K562 (cell line): ENCODE measurements at regions not wholly inside any gene's neighbourhood (a gene's known extent, or its start where the extent isn't known, plus 50 kb on each side); places are given as distances from the start of the nearest gene placed in this dataset.

Experiments used
- MYC ChIP-seq, 2 experiments: fragments of 250-450 bp in 1 of 2; sonication (Bioruptor Pico) in 1 of 2; IDR thresholded peaks; 2 replicates each; pipeline versions ENCODE4 v1.5.1 to v1.6.1; 2012 to 2021; ENCODE audit warnings: low read depth in 2 of 2, borderline replicate concordance in 1 of 2, improper control_type of control experiment in 1 of 2, low read length in 1 of 2, mild to moderate bottlenecking in 1 of 2, moderate library complexity in 1 of 2
- NFIC ChIP-seq: fragments of 450-650 bp; IDR thresholded peaks from 2 replicates; pipeline ENCODE4 v1.6.1; 2017; ENCODE audit warnings: mild to moderate bottlenecking, inconsistent platforms
- POLR2A ChIP-seq: fragments of 450-650 bp; conservative IDR thresholded peaks from 2 replicates; pipeline ENCODE4 v1.6.1; 2016
- POLR2AphosphoS5 ChIP-seq: IDR thresholded peaks from 2 replicates; pipeline ENCODE4 v1.6.1; 2011; ENCODE audit warnings: mild to moderate bottlenecking, low read depth, low read length, moderate library complexity; ENCODE audit not compliant: control insufficient read depth, insufficient read depth
- RAD21 ChIP-seq, 2 experiments: fragments of 250-450 bp in 1 of 2; fragments of 450-650 bp in 1 of 2; sonication (Bioruptor Pico) in 1 of 2; formaldehyde crosslinking in 1 of 2; IDR thresholded peaks in 1 of 2; conservative IDR thresholded peaks in 1 of 2; 2 replicates each; pipeline versions ENCODE4 v1.4.0 to v1.8.0; 2020 to 2022; ENCODE audit warnings: mild to moderate bottlenecking in 2 of 2, moderate library complexity in 1 of 2
- SETDB1 ChIP-seq: IDR thresholded peaks from one replicate; pipeline ENCODE4 v1.6.1; 2012; ENCODE audit warnings: low read length, control low read depth, inconsistent platforms
- SREBF2 ChIP-seq: sonication (generic); formaldehyde crosslinking; IDR thresholded peaks from 2 replicates; pipeline ENCODE4 v1.4.0; 2020; ENCODE audit warnings: mild to moderate bottlenecking, missing genetic modification reagents
- TAF1 ChIP-seq: IDR thresholded peaks from 2 replicates; pipeline ENCODE4 v1.6.1; 2011; ENCODE audit warnings: mild to moderate bottlenecking, low read length, moderate library complexity; ENCODE audit not compliant: insufficient read depth, control insufficient read depth, severe bottlenecking; ENCODE audit errors: extremely low read depth
- TF ChIP-seq, protein P1 (sequence below): sonication (generic); formaldehyde crosslinking; IDR thresholded peaks from 2 replicates; pipeline ENCODE4 v1.8.0; 2022; ENCODE audit warnings: mild to moderate bottlenecking, missing genetic modification reagents
- TF ChIP-seq, protein P2 (sequence below), 2 experiments: fragments of 450-650 bp; IDR thresholded peaks; 2 replicates each; pipeline ENCODE4 v1.6.1; 2018; ENCODE audit warnings: mild to moderate bottlenecking in 2 of 2, low read depth in 1 of 2; ENCODE audit not compliant: partially characterized antibody in 2 of 2
- TF ChIP-seq, protein P3 (sequence below): sonication (generic); formaldehyde crosslinking; IDR thresholded peaks from 2 replicates; pipeline ENCODE4 v1.9.0; 2022; ENCODE audit warnings: mild to moderate bottlenecking, missing genetic modification reagents

DNA sequence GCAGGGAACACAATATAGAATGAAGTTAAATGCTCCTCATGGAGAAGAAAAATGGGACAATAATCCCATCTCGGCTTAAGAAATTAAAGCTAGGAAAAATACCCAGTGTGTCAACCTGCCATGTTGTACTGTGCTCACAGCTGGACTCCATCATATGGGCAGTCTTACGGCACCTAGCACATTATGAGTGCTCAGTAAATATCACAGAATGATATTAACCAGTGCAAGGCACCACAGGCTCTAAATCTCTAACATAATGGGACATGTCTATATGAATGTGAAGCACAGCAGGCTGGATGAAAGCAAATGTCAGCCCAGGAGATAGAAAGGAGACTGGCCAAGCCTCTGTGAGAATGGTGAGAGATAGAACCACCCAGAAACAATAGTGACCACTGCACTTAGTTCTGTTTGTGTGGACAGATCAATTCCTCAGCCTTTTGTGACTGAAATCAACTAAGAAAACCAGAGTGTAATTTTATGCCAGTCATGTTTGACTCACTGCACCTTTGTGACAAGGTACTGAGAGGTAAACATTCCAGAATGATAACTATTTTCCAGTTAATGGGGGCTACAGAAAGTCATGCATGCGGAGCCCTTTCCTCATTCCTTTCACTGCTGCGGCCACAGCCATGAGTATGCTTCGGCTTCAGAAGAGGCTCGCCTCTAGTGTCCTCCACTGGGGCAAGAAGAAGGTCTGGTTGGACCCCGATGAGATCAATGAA, 140.4 kb upstream of the CDH6 start:
- TF ChIP-seq, protein P1, sequence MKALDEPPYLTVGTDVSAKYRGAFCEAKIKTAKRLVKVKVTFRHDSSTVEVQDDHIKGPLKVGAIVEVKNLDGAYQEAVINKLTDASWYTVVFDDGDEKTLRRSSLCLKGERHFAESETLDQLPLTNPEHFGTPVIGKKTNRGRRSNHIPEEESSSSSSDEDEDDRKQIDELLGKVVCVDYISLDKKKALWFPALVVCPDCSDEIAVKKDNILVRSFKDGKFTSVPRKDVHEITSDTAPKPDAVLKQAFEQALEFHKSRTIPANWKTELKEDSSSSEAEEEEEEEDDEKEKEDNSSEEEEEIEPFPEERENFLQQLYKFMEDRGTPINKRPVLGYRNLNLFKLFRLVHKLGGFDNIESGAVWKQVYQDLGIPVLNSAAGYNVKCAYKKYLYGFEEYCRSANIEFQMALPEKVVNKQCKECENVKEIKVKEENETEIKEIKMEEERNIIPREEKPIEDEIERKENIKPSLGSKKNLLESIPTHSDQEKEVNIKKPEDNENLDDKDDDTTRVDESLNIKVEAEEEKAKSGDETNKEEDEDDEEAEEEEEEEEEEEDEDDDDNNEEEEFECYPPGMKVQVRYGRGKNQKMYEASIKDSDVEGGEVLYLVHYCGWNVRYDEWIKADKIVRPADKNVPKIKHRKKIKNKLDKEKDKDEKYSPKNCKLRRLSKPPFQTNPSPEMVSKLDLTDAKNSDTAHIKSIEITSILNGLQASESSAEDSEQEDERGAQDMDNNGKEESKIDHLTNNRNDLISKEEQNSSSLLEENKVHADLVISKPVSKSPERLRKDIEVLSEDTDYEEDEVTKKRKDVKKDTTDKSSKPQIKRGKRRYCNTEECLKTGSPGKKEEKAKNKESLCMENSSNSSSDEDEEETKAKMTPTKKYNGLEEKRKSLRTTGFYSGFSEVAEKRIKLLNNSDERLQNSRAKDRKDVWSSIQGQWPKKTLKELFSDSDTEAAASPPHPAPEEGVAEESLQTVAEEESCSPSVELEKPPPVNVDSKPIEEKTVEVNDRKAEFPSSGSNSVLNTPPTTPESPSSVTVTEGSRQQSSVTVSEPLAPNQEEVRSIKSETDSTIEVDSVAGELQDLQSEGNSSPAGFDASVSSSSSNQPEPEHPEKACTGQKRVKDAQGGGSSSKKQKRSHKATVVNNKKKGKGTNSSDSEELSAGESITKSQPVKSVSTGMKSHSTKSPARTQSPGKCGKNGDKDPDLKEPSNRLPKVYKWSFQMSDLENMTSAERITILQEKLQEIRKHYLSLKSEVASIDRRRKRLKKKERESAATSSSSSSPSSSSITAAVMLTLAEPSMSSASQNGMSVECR (CRISPR knock-in tag): no peak
- no peak for TF ChIP-seq SETDB1
- TF ChIP-seq, protein P2, sequence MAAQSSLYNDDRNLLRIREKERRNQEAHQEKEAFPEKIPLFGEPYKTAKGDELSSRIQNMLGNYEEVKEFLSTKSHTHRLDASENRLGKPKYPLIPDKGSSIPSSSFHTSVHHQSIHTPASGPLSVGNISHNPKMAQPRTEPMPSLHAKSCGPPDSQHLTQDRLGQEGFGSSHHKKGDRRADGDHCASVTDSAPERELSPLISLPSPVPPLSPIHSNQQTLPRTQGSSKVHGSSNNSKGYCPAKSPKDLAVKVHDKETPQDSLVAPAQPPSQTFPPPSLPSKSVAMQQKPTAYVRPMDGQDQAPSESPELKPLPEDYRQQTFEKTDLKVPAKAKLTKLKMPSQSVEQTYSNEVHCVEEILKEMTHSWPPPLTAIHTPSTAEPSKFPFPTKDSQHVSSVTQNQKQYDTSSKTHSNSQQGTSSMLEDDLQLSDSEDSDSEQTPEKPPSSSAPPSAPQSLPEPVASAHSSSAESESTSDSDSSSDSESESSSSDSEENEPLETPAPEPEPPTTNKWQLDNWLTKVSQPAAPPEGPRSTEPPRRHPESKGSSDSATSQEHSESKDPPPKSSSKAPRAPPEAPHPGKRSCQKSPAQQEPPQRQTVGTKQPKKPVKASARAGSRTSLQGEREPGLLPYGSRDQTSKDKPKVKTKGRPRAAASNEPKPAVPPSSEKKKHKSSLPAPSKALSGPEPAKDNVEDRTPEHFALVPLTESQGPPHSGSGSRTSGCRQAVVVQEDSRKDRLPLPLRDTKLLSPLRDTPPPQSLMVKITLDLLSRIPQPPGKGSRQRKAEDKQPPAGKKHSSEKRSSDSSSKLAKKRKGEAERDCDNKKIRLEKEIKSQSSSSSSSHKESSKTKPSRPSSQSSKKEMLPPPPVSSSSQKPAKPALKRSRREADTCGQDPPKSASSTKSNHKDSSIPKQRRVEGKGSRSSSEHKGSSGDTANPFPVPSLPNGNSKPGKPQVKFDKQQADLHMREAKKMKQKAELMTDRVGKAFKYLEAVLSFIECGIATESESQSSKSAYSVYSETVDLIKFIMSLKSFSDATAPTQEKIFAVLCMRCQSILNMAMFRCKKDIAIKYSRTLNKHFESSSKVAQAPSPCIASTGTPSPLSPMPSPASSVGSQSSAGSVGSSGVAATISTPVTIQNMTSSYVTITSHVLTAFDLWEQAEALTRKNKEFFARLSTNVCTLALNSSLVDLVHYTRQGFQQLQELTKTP (IDR thresholded peaks at IDR 0.05; ENCODE audit: low read depth in 1 of 2, partially characterized antibody in 2 of 2): no peak
- TF ChIP-seq POLR2AphosphoS5: no peak
- TF ChIP-seq NFIC: no peak
- TF ChIP-seq, protein P3, sequence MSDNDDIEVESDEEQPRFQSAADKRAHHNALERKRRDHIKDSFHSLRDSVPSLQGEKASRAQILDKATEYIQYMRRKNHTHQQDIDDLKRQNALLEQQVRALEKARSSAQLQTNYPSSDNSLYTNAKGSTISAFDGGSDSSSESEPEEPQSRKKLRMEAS (CRISPR knock-in tag): no peak
- no peak for TF ChIP-seq MYC (IDR thresholded peaks at IDR 0.05; ENCODE audit: low read depth, low read length)
- no peak for TF ChIP-seq MYC (CRISPR knock-in tag; IDR thresholded peaks at IDR 0.05; ENCODE audit: borderline replicate concordance, low read depth)
- TF ChIP-seq SREBF2 (CRISPR knock-in tag): no peak
- no peak for TF ChIP-seq TAF1
- TF ChIP-seq RAD21 (CRISPR knock-in tag; conservative IDR thresholded peaks at IDR 0.05 in 1 of 2, IDR thresholded peaks at IDR 0.05 in 1 of 2): no peak
- no peak for TF ChIP-seq POLR2A
